Medulla oblongata (tissue), 1 donor: ENCODE measurements at regions not wholly inside any gene's neighbourhood (a gene's known extent, or its start where the extent isn't known, plus 50 kb on each side); places are given as distances from the start of the nearest gene placed in this dataset.

Source experiments
- DNase-seq: peaks from one replicate; pipeline ENCODE4 v3.0.0-alpha.2; 2015; ENCODE audit errors: extremely low spot score

GRCh38 chr2:236673126-236673822, 103.6 kb downstream of the ACKR3 start:
- DNase-seq, result no peak

DNA sequence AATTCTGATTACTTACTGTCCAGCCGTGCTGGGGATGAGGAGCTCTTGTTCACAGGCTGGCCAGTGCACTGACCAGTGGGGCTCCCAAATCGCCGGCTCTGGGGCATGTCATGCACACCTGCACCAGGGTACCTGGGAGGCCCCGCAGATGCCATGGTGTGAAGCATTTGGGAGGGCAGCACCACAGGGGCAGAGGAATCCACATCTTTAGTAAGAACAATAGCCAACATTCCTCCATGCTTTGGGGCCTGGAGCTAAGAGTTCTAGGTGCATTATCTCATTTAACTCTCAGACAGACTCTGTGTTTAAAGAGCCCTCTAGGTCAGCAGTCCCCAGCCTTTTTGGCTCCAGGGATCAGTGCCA, 104.2 kb downstream of the ACKR3 start:
- no peak for DNase-seq

DNA sequence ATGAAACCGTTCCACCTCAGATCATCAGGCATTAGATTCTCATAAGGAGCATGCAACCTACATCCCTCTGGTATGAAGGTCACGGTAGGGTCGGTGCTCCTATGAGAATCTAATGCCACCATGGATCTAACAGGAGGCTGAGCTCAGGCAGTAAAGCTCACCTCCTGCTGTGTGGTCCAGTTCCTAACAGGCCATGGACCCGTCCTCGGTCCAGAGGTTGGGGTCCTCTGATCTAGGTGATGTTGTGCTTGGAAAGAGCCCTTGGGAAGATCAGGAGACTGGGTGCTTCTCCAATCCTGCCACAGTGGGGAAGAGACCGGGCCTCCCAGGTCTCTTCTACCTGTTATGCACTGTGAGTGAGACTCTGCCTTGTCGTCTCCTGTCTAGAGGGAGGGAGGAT, 104.6 kb downstream of the ACKR3 start:
- no peak for DNase-seq

GRCh38 chr2:236674646-236675045, 105.0 kb downstream of the ACKR3 start:
- DNase-seq, result no peak

- no peak for DNase-seq
Observed at GRCh38 chr2:236675051-236675450, 105.4 kb downstream of the ACKR3 start.

DNA sequence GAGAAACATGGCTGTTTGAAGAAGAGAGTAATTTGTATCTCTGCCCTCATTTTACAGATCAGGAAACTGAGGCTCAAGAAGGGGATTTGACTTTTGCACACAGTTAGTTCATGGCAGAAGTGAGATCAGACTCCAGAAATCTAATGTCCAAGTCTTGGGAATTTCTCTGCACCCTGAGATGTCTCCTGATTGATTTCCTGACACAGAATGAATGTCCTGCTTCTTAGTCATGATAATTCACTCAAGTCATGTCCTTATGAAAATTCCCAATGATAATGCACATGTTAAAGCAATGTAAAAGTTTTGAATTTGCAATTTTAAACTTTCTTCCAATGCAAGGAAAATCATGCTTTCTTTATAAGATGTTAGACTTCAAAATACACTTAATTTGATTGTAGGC, 105.9 kb downstream of the ACKR3 start:
- DNase-seq, result no peak

GRCh38 chr2:236676136-236676873, 106.7 kb downstream of the ACKR3 start:
- DNase-seq, result peak; percentile 48

DNA sequence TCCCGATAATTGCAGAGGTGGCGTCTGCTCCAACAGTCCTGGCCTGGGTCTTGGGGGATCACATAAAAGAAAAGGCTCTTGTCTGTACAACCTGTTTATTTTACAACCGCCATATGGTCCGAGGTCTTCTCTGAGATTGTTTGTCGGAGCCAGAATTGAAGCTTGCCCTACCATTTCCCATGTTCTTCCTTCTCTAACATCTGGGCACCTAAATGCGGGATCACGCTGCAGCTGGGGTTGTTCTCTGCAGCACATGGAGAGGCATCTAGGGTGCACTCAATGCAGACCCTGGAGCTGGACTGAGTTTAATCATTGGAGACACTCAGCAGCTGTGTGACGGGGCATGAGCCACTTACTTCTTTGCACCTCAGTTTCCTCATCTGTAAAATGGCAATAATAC, 107.7 kb downstream of the ACKR3 start:
- no peak for DNase-seq

DNA sequence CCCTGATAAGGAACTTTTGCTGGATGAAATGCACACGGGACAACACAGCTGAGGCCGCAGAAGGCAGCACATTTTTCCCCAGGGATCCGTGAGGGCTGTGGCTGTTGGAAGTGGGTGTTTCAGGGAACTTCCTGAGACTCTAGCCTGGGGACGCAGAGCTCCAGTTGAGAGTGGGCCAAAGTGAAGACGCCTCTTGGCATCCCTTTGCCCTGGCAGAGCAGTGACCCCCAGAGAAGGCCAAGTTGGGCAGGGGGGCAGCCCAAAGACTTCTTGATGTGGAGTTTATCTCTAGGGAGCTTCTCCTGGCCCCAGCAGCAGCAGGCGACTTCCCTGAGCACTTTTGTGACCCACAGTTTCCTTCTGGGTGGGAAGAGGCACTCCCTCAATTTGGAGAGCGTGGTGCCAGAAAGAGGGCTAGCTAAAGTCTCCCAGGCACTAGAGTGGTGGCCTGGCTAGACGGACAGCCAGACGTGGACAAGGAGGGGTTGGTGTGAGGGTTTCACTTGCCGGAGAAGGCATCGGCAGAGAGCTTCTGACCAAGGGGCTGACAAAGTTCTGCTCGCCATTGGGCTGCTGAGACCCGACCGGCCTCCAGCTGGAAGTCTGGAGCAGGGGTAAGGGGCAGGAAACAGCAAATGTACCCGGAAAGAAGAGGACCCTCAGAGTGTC, 108.8 kb downstream of the ACKR3 start:
- DNase-seq, result no peak

DNA sequence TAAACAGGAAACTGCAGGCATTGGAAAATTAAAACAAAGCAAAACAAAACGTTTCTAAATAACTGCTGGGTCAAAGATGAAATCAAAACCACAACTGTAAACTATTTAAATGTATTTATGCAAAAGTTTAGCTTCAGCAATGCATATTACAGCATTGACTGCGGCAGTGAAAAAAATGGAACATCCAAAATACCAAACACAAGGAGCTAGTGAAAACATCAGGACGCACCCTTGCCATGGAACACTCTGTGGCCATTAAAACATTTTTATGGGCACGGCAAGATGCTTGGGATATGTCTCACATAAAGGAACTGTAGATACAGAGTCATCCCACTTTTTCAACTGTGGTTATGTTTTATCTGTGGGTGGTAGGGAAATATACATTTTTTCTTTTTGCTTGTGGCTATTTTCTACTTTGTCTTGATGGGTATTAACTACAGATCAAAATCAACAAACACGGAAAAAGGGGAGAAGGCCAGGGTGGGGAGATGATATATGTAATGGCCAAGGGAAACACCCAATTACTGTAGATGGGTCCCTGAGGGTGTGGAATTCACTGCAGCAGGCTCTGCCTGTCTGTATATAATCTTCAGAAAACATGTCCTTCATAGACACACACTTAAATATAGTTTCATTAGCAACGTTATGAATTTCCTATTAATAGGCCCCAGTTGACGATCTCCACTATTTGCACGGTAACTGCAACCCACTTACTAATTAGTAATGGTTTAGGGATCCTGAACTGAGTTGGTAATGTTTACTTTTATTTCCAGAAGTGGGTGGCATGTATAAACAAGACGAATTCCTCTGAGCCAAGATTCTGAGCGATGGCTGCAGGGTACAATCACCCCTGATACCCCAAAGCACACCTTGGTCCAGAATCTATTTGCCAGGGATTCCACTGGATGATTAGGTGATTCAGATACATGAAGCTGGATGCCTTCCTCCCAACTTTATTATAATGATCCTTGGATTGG, 110.5 kb downstream of the ACKR3 start:
- DNase-seq, result no peak

DNA sequence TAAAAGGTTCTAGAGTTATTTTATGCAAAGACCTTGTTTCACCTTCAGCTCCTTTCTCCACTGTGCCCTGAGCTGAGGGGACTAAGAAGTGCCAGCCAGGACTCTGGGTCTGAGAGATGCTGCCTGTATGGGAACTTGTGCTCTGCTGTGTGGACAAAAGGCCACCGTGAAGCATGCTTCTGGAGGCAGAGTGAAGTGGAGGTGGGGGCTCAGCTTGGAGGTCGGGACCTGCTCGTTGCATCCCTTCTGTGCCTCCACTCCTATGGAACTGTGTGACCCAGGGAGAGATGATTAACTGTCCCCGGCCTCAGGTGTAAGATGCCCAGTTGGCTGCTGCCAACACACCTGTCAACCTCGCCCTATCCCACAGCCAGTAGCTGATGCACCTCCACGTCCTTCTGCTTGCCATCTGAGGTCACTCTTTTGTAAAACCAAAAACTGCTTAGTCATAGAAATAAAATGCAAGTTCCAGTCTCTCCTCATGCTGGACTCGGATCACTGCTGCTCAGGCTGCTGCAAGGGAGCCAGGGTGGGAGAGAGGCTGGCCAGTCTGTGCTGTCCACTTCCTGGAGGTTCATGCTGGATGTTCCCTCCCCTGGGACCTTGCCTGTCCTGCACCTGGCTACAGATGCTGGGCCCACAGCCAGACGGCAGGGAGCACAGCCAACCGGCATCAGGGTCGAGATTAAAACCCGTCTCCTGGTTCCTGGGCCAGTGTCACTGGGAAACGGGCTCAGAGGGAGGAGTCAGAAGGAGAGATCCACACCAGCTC, 113.2 kb downstream of the ACKR3 start:
- DNase-seq, result no peak

- no peak for DNase-seq
Observed at GRCh38 chr2:236684504-236685256, 115.1 kb downstream of the ACKR3 start.

GRCh38 chr2:236685361-236685760, 115.7 kb downstream of the ACKR3 start:
- DNase-seq, result no peak

DNA sequence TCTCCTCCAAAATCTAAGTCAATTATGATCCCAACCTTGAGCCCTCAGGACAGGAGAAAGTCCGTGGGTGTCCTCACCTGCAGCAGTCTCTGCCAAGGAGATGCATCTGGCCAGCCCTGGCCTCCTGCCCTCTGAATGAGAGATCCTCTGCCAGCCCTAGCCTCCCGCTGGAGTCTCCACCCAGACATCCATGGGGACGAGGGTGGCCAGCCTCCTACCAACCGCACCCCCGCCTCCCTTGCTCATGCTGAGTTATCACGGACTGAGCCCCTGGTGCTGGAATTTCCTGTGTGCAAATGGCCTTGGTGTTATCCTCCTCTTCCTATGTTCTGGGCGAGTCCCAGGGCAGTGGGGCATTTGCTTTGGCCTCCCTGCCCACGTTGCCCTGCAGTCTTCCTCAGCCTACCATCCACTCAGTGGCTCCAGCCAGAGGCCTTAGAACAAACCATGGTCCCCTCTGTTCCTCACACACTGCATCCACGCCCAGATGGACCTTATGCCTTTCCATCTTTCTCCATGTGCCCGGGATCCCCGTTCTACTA, 116.4 kb downstream of the ACKR3 start:
- DNase-seq, result no peak

GRCh38 chr2:236686561-236686960, 116.9 kb downstream of the ACKR3 start:
- DNase-seq, result no peak

- DNase-seq, result no peak
Observed at GRCh38 chr2:236687296-236687965, 117.8 kb downstream of the ACKR3 start.

GRCh38 chr2:236688157-236688556, 118.5 kb downstream of the ACKR3 start:
- DNase-seq, result no peak

DNA sequence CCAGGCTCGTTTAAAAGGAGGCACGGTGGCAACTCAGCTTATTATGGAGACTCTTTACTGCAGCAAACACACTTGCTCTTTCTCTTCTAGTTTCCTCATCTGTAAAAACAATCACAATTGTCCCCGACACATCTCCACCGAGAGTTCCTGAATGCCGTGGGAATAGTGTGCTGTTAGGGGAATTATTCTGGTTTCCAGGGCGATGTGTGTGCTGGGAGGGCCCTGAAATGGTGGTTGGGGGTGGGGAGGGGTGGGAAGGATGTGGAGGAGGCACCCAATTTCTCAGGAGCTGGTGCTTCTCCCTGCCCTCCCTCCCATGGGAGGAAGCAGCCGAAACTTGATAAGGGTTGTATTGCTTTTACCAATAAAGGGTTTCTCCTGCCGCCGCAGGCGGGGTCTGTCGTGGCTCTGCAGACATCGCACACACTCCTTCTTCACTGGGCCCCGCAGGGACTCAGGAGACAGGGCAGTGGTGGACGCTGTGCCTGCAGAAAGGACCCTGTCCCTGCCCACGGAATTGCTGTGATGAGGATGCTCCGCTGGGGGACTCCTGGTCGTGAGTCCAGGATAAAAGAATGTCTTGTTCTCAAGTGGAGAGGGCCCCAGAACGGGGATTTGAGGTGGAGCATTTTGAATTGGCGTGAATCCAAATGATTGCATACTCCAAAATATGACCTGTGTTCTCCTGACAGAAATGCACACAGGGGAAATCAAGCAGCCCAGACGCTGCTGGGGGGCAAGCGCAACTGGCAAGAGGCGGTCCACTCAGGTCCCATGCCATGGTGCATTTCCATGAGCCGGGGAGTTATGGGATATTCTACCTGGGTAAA, 119.2 kb downstream of the ACKR3 start:
- DNase-seq, result no peak

DNA sequence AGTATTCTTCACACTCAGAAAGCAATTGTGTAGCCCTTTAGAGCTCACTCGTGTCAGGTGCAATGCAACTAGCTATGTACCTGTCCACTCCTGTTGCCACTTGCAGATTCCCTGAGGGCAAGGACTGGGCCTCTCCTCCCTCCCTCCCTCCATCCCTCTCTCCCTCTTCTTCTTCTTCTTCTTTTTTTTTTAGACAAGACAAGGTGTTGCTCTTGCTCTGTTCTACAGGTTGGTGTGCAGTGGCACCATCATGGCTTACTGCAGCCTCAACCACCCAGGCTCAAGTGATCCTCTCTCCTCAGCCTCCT, 119.7 kb downstream of the ACKR3 start:
- no peak for DNase-seq
